GM21390 (cell line): ENCODE measurements at regions not wholly inside any gene's neighbourhood (a gene's known extent, or its start where the extent isn't known, plus 50 kb on each side); places are given as distances from the start of the nearest gene placed in this dataset.
A peak's percentile ranks its signal among the peaks of the same experiment; 100 is the strongest.
"Not testable (repeated sequence)": the region's sequence is repeated elsewhere in the genome, so short reads cannot be mapped to it uniquely, and the experiment has no call there.

ENCODE experiments used
- ATAC-seq: cut with Tn5 transposase; IDR thresholded peaks from one replicate; pipeline ENCODE4 v1.9.1; 2021; ENCODE audit not compliant: unreplicated experiment

DNA sequence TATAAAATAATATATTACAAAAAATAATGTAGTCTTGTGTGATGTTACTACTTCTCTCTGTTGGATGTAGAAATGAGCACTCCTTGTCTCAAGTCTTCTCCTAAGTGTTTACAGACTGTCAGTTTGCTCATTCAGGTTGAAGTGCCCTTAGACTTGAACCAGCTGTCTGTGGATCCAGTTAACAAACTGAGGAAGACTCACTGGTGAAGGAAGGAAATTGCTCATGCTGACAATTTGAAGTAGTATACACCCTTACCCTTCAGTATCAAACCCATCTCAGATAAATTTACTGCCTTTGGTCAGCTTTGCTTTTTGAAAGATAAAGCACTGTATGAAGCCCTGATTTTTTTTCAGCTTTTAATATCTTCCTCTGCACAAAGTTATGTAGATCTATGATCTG, 854.2 kb upstream of the ZEB2 start:
- no peak for ATAC-seq

DNA sequence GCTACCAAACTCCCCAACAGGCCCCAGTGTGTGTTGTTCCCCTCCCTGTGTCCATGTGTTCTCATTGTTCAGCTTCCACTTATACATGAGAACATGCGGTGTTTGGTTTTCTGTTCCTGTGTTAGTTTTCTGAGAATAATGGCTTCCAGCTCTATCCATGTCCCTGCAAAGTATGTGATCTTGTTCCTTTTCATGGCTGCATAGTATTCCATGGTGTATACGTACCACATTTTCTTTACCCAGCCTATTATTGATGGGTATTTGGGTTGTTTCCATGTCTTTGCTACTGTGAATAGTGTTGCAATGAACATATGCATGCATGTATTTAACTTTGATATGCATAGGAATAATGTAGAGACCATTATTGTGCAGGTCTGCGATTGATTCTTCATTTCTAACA, 847.4 kb upstream of the ZEB2 start:
- ATAC-seq, result not testable (repeated sequence)

DNA sequence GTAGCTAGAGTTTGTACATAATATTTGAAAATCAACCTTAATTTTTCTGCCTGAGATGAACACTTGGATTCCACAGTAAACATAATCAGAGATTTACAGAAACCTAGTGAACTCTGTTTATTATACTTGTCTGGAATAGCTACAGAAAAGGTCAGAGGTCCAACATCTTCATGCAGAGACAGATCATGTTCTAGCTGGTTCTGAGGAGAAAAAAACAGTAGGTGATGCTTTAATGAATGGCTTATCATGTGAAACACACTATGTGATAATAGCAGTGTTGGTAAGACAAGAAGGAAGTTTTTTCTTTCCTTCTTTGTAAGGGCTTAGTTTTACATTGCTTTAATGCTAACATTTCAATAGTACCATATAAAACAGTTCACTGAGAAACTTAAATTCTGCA, 846.4 kb upstream of the ZEB2 start:
- no peak for ATAC-seq

DNA sequence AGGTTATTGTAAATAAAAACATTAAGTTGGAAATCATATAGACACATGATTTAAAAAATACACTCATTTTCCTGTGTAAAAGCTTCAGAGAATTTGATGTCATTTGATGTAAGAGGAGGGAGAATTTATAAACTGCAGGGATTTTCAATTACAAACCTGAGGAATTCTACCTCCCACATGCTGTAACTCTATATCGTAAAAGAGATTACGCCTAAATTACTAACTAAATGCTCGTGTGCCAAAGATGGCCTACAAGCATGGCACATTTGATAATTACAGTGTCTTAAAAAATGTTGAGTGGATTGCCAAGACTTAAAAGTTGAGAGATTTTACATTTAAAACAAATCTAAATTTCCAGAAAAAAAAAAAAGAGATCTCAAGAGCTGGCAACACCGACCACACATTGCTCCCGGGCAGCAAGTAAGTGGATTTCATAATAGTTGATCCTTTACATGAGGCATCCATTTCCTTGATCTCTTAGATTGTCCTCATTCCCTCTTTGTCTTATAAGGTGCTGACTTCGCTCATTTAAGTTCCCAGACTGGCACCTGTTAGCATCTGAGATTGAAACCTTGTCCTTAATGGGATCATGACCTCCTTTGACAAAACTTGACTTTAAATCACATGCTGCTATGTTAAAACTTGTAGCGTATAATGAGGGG, 840.3 kb upstream of the ZEB2 start:
- ATAC-seq, result no peak

DNA sequence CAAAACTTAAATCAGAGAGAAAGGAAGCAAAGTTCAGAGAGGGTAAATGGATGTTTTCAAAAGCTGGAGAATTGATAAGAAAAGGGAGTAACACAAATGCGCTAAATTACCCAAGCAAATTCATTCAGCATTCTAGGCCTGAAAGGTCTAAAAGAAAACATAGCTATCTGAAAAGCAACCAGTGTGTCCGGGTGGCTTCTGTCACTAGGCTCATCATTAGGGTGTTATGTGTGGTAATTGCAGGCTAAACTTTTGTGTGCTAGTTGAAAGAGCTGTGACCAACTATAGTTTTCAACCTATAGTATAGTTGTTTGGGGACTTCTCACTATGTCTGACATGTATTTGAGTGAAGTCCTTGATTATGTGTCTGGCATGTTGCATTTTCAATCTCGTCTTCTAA, 839.6 kb upstream of the ZEB2 start:
- ATAC-seq, result no peak

DNA sequence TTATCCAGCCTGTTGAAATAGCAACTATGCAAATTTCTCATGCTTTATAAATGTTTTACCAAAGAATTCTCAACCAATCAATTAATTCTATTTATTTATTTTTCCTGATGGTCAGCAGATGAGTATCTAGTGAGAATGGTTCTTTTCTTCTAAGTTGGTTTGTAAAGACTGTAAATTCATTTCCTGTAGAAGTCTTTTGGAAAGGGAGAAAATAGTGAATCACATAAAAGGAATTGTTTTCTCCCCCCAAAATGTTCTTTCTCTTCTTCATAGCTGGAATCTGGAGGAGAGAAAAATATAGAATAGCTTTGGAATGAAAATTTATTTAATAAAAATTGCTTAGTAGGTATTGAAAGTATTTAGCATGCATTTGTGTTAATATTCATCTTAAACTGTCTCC, 836.1 kb upstream of the ZEB2 start:
- no peak for ATAC-seq

DNA sequence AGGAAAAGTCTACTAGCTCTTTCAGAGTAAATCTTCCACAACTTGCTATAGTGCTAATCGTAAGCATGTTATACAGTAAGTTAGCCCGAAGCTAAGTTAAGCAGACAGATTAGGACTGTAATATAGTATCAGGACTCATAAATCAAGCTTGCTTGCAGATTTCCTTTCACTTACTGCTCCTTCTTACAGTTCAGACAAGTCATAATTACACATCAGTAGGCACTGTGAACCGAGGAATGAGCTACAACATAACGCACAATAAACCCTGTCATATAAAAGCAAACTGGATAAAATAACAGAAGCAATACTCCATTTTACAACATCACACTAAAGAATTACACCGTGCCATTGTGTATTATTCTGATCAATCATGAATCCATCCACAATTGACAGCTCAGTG, 832.6 kb upstream of the ZEB2 start:
- no peak for ATAC-seq

DNA sequence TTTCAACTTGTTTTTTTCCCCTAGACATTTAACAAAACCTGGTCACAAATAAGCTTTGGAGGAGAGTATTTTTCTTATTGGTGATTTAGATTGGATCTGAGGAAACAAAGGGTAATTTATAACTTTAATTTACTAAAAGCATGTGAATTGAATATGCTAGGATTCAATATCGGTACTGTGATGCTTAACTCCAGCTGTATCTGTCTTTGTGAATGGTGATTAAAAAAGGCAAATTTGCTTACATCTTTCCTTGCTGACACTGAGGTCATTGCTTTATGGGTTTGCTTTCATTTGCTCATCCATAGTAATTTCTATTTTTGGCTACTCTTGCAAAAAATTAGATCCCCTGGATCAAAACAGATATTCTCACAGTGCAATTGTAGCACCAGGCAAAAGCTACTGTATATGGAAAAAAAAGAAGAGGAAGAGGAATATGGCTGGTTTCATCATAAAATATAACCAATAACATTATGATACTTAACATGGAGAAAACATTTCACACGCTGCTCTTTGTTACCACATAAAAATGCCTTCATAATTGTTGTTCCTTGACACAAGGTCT, 832.0 kb upstream of the ZEB2 start:
- no peak for ATAC-seq

DNA sequence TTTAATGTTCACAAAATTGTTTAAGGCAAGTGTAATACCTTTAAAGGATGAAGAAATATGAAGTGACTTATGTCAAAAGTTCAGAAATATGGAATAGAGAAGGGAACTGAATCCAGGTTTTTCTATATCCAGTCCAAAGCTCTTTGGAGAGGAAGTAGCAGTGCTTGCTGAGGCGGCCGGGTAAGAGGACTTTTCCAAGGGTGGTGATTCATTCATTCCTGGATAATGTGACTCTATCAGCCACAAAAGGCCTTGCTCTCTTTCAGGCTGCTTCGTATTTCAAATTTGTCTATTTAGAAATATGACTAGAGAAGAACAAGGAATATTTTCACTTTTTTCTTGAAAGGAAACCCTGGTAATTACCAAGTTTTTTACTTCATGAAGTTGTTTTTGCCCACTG, 830.1 kb upstream of the ZEB2 start:
- ATAC-seq, result no peak

DNA sequence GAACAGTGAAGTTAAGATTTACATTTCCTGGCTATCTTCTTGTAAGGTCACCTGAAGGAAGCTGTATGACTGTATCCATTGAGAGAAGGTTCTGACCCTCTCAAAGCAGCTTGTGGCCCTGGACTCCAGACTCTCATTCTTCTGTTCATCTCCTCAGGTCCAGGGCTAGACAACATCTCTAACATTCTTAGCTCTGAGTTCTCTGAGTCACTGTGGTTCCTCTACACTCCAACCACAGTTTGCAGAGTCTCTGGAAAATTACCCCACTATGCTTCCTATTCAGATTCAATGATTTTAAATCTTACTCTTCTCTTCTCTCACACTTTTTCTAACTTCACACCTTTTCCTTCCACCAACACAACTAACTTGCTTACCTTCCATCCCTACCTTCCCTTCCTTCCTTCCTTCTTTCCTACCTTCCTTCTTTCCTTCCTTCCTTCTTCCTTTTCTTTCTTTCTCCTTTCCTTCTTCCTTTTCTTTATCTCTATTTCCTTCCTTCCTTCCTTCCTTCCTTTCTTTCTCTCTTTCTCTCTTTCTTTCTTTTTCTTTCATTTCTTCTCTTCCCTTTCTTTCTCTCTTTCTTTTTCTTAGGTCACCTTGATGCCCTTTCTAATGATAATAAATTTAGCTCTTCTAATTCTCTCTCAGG, 824.3 kb upstream of the ZEB2 start:
- no peak for ATAC-seq

DNA sequence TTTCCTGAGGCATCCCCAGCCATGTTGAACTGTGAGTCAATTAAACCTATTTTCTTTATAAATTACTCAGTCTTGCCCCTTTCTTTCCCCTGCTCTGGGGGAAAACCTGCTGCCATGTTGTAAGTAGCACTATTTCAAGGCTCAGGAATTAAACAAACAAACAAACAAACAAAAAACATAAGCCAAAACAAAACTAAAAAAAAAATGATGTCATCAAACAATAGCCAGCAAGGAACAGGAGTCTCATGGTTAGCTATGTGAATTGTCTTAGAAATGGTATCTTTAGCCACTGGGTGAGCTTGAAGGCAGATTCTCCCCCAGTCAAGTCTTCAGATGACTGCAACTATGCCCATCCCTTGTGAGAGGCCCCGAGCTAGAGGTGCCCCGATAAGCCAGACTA, 823.4 kb upstream of the ZEB2 start:
- ATAC-seq, result no peak

DNA sequence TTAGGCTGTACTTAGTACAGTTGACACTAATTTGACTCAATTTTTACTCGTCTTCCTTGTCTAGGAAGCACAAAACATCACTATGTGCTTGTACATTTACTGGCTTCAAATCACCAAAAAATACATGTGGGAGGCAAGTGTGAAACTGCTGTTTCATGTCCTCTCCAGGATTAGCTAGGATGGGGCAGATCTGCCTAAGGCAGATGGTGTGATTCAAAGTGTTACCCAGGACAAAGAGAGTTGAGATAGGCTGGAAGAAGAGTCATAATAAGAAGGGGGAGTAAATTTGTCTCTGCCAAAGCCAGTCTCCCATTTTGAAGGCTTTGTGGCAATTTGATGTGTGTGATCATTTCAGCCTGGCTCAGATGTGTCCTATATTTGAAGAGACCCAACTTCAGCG, 821.6 kb upstream of the ZEB2 start:
- no peak for ATAC-seq

DNA sequence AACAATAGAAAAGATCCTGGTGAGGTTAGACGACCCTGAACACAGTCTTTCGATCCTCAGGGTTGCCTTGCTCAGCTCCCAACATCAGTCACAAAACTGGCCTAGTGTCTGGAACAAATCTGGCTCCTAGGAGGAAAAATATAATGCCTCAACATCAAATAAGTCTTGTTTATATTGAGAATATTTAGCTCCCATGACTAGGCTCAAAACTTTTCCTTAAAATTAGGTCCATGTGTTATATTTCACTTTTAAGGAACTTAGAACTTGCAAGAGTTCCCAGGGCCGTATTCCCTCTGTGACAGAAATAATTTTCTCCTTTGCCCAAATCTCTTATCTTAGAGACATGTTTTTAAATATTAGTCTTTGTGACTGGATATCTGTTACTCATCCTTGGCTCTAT, 819.7 kb upstream of the ZEB2 start:
- no peak for ATAC-seq

DNA sequence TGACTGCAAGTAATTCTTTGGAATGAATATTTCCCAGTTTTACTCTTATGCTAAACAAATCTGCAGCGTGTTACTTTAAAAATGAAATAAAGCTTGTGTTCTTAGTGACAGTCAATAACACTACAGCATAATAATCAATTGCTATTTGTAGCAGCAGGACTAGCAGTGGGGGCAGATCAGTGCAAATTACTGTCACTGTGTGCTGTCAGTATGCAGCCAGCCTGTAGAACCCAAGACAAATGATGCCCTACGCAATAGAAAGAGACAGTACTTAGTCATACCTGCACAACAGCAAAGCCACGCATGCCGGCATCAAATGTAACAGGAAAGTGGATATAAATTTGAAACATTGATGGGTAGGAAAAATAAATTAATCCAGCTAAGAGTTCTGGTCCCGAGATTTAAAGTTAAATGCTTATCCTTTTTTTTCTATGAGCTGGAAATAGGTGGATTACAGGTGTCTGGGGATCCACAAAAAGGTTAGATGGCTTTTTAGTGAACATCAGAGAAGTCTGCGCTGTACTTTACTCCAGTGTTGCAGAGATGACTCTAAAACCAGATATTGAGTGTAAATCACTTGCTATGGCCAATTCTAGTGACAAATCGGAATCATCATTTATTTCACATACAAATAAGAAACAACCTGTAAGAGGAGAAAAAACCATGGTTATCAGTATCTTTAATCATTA, 812.4 kb upstream of the ZEB2 start:
- no peak for ATAC-seq

DNA sequence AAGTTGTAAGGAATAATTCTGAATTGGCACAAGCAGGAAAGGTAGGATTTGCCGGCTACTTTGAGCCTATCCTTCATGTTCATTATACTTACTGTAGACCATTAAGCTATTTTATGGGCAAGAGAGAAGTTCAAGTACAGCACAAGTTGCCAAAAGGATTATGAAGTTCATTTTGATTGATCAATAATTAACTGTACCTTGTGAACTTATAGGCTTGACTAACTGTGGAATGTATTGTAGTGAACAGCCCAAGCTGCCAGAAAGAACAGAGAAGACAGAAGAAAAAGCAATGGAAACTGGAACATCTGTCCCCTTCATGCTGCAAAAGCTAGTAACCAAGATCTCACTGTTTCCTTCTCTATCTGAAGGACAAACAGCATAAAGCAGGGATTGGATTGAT, 810.1 kb upstream of the ZEB2 start:
- ATAC-seq, result no peak

DNA sequence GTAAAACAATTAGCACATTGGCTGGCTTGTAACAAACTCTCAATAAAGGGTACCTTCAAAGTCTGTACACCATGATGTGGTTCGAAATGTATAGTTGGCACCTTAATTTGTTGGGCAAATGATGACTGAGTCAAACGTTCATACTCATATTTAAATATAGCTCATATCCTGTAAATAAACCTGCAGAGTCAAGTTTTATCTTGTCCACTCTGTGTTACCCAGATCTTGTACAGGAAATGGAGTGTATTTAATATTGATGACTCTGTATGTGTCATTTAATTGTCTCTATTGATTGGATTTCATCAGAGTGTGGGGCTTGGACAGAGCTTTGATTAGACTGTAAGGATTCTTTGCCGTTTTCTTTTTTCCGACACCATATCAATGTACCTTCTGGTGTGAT, 805.6 kb upstream of the ZEB2 start:
- ATAC-seq, result no peak

DNA sequence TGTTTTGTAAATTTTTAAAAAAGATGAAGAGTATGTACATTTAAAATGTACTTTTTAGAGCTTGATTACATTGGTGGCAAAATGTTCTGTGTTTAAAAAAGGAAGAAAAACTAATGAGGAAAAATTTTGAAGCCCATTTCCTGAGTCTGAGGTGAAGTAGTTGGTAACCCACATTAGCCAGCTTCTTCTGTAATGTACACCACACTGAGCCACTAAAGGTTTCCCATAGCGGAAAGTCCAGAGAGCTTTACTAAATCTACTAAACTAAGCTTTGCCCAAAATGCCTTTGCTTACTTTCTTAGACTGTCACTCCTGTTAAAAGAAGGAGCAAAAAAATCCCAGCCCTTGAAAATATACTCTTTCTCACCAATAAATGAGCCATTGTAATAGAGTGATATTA, 804.8 kb upstream of the ZEB2 start:
- no peak for ATAC-seq

DNA sequence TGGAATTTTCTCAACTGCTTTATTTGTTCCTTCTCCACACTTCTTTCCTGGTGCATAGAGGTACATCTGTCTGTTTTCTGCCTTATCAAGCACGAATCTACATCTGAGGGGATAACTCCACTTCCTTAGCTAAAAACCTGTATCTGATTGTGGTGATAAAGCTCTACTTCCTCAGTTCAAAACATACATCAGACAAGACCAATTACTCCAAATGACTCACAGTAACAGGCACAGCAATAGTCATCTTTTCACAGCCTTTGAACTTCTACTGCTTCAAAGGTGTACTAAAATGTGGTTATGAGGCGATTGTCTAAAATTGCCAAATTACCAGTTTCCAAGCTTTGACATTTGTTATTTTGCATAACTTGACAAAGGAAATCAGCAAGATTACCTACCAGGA, 803.6 kb upstream of the ZEB2 start:
- ATAC-seq, result no peak

DNA sequence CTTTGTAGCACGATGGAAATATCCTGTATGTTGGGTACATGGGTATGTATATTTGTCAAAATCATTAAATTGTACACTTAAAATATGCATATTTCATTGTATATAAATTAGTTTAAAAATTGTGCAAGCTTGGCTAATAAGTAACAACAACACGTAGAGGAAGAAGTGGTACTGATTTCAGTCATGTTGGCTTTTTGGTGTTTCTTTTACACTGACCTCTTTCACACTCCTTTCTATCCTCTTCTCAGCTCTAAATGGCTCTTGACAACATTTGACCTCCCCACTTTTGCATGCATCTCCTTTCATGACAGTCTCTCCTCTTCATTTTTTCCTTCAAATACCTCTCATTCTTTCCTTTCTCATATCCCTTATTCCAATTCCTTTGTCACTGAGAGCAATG, 801.4 kb upstream of the ZEB2 start:
- ATAC-seq, result peak; percentile 71

DNA sequence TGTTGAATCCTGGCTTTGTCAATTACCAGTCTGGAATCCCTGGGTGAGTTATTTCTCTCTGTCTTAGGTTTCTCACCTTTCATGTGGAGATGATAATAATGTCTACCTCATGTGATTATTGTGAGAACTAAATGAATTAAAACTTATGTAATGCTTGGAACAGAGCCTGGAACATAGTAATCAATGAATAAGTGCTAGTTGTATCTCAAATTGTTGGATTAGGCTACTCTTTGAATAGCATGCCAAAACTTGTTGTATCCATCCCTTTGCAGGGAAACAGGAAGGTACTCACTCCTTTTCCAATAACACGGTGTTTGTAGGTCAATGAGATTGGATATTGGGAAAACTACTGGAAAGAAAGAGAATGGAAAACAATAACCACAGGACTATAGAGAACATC, 796.6 kb upstream of the ZEB2 start:
- no peak for ATAC-seq

DNA sequence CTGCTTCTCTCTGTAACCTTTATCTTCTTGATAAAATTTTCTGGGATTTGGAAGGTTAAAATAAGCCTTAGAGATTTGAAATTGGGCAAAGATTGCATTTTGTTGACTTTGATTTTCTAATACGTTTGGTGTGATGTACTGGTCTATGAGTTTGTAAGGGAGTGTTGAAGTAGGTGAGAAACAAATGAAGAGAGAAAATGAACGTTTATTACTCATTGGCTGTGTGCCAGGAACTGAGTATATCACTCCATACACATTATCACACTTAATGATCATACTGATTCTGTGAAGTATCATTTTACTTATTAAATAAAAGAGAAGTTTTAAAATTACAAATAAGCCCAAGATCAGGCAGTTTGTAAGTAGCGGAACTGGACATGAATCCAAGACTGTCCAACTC, 795.1 kb upstream of the ZEB2 start:
- no peak for ATAC-seq

DNA sequence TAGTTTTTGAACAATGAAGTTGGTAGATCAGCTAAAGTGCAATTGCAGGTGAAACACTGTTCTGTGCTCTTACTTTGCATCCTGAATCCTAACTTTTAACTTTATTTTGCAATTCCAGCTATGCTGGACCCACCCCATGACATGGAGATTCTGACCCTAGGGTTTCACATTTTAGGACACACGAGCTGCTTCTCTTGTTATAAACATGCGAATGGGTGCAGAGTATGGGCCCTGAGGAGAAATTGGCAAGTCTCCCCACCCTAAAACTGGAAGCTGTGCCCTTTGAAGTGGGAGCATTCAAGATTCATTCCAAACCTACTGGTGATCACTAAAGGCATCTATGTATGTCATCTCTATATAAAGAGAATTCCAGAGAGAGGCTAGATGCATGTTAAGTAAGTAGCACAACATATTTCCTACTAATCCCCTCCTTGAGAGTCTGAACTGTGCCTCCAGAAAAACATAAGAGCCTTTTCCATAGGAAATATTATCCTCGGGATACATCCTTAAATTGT, 794.3 kb upstream of the ZEB2 start:
- ATAC-seq, result no peak
